Breast epithelium (tissue), 3 donors: ENCODE measurements at regions not wholly inside any gene's neighbourhood (a gene's known extent, or its start where the extent isn't known, plus 50 kb on each side); places are given as distances from the start of the nearest gene placed in this dataset.

Experiments
- CTCF ChIP-seq, 3 donors: fragments of 450-650 bp; IDR thresholded peaks; one replicate each; pipeline ENCODE4 v1.5.1; 2016 to 2017; ENCODE audit warnings: antibody characterized with exemption in 3 of 3, mild to moderate bottlenecking in 3 of 3, moderate library complexity in 3 of 3
- POLR2A ChIP-seq: fragments of 450-650 bp; IDR thresholded peaks from one replicate; pipeline ENCODE4 v1.6.1; 2016; ENCODE audit warnings: antibody characterized with exemption, mild to moderate bottlenecking, moderate library complexity
- POLR2AphosphoS5 ChIP-seq, 3 donors: sonication (generic); formaldehyde crosslinking; IDR thresholded peaks; one replicate each; pipeline ENCODE4 v1.6.1; 2017; ENCODE audit warnings: antibody characterized with exemption in 3 of 3

- no peak for TF ChIP-seq CTCF (IDR thresholded peaks at IDR 0.05)
- TF ChIP-seq POLR2AphosphoS5 (IDR thresholded peaks at IDR 0.05), result no peak
- TF ChIP-seq POLR2A, result no peak
Observed at GRCh38 chr16:86249631-86250030, 260.7 kb upstream of the FOXF1 start.
